Stimulated activated CD4-positive, alpha-beta T cell treated with anti-CD3 and anti-CD28 coated beads, Interleukin-15, amount 100 ng/mL, for 48 hours (primary cell): ENCODE measurements at regions not wholly inside any gene's neighbourhood (a gene's known extent, or its start where the extent isn't known, plus 50 kb on each side); places are given as distances from the start of the nearest gene placed in this dataset.
"Not testable (repeated sequence)": the region's sequence is repeated elsewhere in the genome, so short reads cannot be mapped to it uniquely, and the experiment has no call there.

Source experiments
- DNase-seq, 2 donors: peaks; one replicate each; pipeline ENCODE4 v3.0.0-alpha.2; 2020; ENCODE audit warnings: low read depth in 2 of 2

- no peak for DNase-seq
Measured at GRCh38 chr6:156450421-156450820, 326.8 kb upstream of the ARID1B start.

- DNase-seq = no peak
Measured at GRCh38 chr6:156449569-156449968, 327.6 kb upstream of the ARID1B start.

DNA sequence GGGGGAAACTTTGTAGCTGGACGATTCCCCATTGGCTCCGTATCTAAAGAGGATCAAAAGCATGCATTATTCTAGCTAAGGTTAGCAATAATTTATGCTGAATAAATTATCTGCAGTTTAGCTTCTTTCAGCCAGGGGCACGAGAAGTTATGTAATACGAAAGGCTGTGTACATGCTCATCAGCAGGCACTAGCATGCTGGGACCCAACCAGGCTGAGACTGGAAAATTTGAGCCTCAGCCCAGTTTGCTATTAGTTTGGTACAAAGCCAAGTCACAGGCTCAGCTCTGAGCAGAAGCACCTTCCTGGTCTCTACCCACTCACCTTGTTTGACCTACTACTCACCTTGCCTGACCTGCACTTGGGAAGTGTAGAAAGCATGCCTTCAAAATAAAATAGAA lies 328.1 kb upstream of the ARID1B start:
- DNase-seq = no peak

- DNase-seq = no peak
Measured at GRCh38 chr6:156448579-156448978, 328.6 kb upstream of the ARID1B start.

- no peak for DNase-seq
Measured at GRCh38 chr6:156440688-156441087, 336.5 kb upstream of the ARID1B start.

GRCh38 chr6:156438350-156438923 lies 338.7 kb upstream of the ARID1B start:
- no peak for DNase-seq

DNA sequence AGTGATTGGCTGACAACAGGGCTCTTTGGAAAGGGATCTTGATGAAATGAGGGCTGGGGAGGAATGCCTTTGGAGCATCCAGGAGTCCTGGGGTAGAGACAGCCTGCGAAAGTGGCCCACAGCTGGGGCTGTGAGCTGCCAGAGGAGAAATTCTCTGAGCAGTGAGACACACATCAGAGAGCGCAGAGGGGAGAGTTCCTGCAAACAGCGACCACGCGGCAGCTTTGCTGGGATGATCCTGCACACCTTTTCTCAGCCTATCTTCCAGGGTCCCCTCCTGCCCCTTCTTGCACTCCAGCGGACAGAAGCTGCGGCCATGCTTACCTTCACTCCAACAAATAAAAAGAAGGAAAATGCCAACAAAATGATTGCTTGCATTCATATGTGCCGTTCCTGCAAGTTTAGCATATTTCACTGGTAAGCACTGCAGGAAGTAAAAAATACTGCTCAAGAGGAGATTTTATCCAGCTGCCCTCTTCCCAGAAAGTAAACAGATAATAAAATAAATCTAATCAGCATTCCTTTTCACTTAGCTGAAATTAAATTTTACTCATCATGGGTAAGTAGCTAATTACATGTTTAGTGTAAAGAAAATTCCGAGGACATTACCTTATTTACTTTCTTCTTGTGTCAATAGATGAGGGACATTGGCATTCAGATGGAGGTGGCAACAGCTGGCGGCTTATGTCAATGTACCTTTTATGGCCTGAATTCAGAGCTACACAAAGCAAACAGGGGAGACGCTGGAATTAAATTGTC lies 339.9 kb upstream of the ARID1B start:
- no peak for DNase-seq

DNA sequence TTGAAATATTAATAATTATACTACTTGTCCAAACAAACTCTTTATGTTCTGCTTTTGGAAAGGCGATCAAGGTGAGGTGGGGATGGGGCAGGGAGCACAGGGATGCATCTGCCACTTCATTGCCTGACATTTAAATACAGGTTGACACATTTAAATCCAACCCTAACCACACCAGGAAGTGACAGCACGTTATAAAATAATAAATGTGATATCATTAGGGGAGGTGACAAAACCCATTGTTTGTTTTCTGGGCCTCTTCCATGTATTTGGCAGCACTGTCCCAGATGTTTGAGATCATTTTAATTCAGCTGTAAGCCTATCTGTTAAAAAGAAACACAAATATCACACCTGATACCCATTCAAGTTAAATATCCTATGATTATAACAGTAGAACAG lies 342.4 kb upstream of the ARID1B start:
- no peak for DNase-seq

- no peak for DNase-seq
Measured at GRCh38 chr6:156434049-156434794, 343.0 kb upstream of the ARID1B start.

GRCh38 chr6:156432543-156432942 lies 344.6 kb upstream of the ARID1B start:
- no peak for DNase-seq

GRCh38 chr6:156430386-156430785 lies 346.8 kb upstream of the ARID1B start:
- no peak for DNase-seq

- no peak for DNase-seq
Measured at GRCh38 chr6:156427345-156427744, 349.8 kb upstream of the ARID1B start.

DNA sequence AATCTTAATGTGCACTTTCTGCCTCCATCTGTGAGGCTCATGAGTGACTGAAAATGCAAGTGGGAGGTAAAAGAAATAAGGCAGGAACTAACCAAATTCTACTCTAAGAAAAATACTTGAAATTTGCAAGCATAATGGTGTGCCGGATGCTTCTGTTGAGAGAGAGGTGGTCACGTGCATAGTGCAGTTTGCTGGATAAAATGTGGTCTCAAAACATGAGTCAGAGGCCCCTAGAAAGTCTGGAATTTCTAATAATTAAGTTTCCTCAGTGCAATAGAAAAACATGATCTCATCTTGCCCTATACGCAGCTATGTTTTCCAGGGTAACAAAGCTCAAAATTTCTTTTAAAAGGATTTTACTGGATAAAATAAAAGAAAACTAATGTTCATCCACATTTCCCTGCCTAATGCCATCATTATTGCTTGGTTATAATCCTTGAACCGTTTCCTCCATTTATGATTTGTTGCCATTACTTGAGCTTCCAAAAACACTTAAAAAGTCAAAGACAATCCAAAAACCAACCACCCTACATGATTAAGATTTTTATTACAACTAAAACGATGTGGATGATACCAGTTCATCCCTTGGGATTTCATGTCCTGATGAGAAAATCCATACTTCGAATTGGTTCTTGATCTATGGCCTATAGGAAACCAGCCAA lies 351.7 kb upstream of the ARID1B start:
- no peak for DNase-seq

DNA sequence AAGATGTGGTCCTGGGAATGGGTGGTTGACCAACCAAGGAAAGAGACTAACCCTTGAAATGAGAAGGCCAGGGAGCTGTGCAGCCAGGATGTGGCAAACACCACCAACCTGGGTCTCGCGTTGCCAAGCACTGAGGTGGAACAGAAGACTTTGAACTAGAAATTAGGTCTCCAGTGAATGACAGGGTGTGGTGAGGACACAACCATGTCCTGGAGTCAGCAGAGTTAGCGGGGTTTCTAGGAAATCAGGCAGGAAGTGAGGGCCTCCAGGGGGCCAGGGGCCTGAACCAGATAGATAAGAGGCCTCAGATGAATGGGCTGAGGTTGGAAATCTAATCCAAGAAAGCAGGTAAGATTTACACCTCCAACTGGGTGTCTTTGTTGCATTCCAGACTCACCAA lies 353.3 kb upstream of the ARID1B start:
- DNase-seq = no peak

GRCh38 chr6:156423075-156423474 lies 354.1 kb upstream of the ARID1B start:
- DNase-seq = no peak

- DNase-seq = no peak
Measured at GRCh38 chr6:156421933-156422332, 355.2 kb upstream of the ARID1B start.

- DNase-seq = not testable (repeated sequence)
Measured at GRCh38 chr6:156421301-156421700, 355.9 kb upstream of the ARID1B start.

DNA sequence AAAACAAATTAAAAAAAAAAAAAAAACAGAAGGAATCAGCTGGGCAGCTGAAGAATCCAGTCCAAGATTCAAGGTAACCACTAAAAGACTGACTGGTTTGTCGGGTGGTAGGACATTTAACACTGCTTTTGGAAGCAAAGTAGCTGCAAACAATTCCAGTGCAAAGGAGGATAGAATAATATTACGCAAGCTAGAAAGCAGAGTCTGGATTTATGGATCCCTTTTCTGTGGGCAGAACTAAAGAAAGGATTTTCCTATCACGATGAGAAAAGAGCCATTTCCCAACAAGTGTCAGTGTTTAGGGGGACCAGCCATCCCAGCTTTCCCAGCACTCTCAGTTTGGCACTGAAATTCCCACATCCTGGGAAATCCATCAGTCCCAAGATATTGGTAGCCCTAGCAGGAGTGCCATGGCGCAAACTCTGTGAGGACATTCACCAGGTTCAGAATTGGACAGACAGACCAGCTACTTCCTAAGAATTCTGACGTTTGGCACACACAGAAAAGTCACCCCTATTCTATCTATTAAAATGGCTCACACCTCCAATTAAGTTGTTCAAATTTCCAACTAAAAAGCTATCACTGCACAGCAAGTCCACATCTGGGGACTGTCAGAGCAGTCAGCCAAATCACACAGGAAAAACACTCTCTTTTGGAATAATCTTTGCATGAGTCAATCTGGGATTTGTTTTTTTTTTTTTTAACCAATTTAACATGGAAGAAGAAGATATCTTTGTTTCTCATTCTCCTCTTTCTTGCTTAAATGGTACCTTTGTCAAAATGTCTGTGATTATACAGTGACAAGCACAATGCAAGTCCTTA lies 356.8 kb upstream of the ARID1B start:
- no peak for DNase-seq

- DNase-seq = no peak
Measured at GRCh38 chr6:156419594-156419993, 357.6 kb upstream of the ARID1B start.

- DNase-seq = no peak
Measured at GRCh38 chr6:156418253-156418652, 358.9 kb upstream of the ARID1B start.

DNA sequence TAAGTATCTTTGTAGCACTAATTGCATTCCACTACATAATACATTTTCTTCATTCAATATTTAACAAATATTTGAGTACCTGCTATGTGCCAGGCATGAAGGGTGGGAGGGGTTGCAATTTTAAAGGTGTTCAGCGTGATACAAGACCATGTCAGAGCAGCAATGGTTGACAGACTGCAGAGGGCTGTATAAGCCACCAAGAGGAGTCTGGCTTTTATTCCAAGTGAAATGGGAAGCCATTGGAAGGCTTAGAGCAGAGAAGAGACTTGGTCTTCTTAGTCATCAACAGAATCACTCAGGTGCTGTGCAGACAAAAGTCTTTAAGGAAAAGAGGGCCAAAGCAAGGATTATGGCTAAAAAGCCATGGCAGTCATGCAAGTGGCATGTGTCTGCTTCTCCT lies 360.8 kb upstream of the ARID1B start:
- DNase-seq = no peak

GRCh38 chr6:156413154-156413553 lies 364.0 kb upstream of the ARID1B start:
- no peak for DNase-seq
